ENCODE measurements at regions not wholly inside any gene's neighbourhood (a gene's known extent, or its start where the extent isn't known, plus 50 kb on each side); places are given as distances from the start of the nearest gene placed in this dataset.
A peak's percentile ranks its signal among the peaks of the same experiment; 100 is the strongest.
"Not testable (repeated sequence)": the region's sequence is repeated elsewhere in the genome, so short reads cannot be mapped to it uniquely, and the experiment has no call there.

DNA sequence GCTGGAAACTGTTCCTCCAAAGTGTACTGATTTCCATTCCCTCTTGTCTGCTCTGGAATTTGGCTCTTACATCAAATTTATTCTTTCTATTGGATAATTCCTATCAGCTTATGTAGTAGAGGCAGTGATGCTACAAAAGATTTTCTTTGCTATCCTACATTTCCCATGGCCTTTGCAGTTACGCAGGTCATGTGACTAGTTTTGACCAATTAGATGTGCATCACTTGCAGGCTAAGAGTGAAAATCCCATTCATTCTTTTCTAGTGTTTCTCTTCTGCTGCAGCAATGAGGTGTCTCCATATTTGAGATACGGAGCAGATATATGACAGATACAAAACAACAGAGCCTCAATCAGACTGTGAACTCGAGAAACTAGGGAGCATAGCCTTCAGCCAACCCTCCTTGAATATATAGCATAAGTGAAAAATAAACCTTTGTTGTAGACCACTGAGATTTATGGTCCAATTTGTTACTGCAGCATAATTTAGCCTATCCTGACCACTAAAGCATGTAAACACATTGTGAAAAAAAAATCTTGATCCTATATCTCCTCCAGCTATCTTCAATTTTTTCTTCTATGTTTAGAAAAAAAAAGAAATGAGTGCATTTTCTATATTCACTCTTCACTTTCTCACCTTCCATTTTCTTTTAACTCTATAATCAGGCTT, 102.0 kb downstream of the HNMT start:
- no peak for FAIRE-seq

GRCh38 chr2:138066841-138067240, 102.6 kb downstream of the HNMT start:
- FAIRE-seq, result no peak

DNA sequence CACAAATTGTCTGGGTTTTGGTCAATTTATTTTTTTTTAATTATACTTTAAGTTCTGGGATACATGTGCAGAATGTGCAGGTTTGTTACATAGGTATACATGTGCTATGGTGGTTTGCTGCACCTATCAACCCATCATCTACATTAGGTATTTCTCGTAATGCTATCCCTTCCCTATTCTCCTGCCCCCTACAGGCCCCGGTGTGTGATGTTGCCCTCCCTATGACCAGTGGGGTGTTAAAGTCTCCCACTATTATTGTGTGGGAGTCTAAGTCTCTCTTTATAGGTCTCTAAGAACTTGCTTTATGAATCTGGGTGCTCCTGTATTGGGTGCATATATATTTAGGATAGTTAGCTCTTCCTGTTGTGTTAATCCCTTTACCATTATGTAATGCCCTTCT, 104.4 kb downstream of the HNMT start:
- FAIRE-seq, result not testable (repeated sequence)

GRCh38 chr2:138071042-138071719, 106.9 kb downstream of the HNMT start:
- not testable (repeated sequence) for FAIRE-seq

DNA sequence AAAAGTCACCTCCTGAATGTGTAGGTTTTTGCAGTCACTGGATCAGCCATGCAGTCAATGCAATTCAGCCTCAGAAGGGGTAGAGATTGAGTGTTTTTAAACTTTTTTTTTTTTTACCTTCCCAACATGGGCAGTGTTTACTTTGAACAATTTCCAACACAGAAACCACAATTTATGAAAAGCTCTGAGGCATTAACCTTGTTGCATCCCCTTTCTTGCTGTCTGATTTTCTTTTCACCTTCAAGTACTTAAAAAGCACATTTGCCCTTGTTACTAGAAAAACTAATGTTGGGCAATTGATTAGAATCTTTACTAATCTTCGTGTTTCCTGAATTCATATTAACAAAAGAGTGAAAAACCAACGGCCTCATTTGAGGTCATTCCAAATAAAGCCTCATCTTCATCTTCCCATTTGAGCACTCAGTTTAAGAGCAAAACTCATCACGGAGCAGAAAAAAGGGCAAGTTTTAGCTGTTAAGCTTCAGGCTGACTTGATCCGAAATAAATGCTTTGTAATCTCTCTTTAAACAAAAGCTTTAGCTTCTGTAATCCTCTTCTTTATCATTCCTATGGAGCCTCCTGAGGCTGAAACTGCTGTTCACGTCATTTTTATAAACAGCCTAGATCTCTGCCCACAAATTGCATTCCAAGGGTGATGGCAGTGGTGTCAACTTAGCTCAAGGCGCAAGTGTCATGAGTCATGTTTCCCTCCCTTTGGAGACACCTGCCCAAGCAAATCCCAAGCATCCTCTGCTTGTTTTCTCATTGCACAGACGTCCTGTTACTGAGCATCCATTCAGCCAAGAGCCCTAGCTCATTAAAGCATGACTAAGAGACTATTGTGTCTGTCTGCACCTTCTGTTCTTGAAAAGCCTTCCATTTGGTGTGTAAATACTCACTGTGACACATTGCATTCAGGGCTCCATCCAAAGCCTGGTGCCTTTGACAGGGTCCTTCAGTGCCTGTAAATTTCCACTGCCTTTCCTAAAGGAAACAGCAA, 107.7 kb downstream of the HNMT start:
- no peak for FAIRE-seq

DNA sequence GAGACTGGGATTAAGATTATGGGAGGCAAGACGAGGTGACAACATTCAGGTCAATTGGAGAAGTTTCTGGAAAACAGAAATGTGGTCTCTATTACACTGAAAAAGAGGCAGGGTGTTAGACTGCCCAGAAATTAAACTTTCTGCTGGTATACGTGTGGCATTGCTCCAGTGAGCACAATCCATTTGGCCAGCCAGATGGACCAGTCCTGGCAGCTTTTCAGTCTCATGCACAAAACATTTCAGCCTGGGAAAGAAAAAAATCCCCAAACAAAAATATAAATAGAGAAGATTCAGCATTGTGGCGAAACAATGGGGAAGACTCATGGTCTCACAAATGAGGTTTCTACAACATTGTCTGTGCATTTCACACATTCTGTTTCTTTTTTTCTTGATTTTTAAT, 113.9 kb downstream of the HNMT start:
- no peak for FAIRE-seq

DNA sequence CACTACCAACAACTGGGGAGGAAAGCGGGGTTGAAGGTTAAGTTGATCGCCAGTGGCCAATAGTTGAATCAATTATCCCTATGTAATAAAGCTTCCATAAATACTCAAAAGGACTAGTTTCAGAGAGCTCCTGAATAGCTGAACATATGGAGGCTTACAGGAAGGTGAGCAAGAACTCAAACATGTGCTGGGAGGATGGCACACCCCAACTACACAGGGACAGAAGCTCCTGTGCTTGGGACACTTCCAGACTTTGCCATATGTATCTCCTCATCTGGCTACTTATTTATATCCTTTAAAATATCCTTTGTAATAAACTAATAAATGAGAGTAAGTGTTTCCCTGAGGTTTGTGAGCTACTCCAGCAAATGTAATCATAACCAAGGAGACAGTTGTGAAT, 115.7 kb downstream of the HNMT start:
- FAIRE-seq, result no peak

GRCh38 chr2:138081225-138082073, 117.2 kb downstream of the HNMT start:
- FAIRE-seq, result no peak

GRCh38 chr2:138084206-138084605, 119.9 kb downstream of the HNMT start:
- FAIRE-seq, result no peak

- FAIRE-seq, result not testable (repeated sequence)
Observed at GRCh38 chr2:138085441-138085840, 121.2 kb downstream of the HNMT start.

DNA sequence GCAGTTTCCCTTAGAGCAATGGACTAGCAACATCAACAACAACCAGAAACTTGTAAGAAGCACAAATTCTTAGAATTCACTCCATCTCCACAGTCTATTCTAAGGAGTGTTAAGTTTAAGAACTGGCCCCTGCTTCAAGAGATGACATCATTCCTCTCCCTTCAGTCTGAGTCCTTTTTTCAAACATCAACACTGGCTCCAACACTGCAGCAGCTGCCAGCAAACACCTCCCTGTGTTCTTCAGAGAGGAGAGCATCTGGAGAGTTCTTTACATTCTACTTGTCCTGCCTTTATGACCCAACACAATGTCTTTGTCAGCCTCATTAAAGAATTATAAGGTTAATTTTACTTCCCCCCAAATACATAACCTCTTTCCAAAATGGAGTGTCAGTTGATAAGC, 122.3 kb downstream of the HNMT start:
- FAIRE-seq, result no peak

DNA sequence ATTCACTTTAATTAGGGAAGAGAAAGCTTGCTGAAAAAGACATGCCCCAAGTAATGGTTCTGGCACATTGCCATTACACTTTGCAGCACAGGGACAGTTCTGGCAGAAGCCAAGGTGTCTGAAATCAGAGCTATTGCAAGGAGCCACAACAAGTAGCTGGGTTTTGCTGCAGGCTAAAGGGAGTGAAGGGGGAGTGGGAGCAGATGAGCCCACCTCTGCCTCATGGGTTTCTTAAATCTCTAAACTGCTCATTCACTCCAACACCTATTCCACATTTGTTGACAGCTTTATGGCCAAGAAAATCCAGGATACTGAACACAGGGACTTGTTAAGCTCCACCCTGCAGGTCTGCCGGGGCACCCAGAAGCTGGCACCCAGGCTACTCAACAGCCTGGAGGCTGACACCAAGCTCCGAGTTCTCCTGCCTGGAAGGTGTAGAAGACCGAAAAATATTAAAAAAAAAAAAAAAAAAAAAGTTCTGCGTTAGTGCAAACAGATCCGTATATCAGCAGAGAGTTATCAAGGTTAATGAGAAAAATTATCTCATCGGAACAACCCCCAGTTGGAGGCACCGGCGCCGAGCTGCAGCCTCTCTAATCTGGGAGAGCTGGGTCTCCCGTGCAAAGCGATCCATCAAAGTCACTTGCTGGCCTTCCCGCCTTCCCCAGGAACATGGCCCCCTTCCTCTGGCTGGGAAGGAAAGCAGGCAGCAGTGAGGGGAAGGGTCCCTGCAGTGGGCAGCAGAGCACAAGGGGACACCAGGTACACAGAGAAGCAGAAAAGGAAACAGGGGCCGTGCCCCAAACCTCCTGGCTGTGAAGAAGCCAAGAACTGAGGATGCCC, 123.7 kb downstream of the HNMT start:
- no peak for FAIRE-seq

GRCh38 chr2:138090330-138090729, 126.1 kb downstream of the HNMT start:
- FAIRE-seq, result peak; percentile 94

- no peak for FAIRE-seq
Observed at GRCh38 chr2:138093455-138093854, 129.2 kb downstream of the HNMT start.

DNA sequence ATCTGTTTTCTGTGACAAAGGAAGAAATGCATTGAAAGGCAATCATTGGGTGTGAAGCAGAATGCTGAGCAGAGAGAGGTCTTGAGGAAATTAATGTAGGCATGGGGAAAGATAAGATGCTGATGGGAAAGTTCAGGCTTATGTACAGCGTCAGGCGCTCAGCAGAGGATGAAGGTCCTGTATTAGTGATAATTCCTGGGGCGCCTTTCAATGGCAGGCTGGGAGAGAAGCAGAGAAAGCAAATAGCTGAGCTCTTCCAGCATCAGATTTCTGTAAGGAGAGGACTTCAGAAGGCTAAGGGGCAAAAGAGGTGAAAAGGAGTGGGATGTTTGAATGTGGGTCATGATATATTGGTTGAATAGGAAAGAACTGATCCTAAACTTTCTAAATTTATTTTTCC, 129.8 kb downstream of the HNMT start:
- no peak for FAIRE-seq

DNA sequence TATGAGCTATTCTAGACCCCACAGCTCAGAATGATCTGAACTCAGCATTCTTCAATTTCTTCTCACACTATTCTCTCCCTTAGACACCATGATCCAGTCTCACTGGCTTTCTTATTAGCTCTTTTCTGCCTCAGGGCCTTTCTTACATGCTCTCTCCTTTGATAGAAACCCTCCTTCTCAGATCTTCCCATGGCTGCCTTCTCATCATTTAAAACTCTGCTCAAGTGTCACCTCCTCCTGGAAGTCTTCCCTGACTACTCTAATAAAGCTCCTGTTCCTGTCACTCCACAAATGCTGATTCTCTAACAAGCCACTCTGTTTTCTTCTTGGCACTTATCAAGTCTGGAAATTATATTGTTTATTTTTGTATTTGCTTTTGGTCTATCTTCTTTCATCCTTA, 131.1 kb downstream of the HNMT start:
- FAIRE-seq, result no peak

GRCh38 chr2:138099288-138099687, 135.0 kb downstream of the HNMT start:
- FAIRE-seq, result not testable (repeated sequence)

DNA sequence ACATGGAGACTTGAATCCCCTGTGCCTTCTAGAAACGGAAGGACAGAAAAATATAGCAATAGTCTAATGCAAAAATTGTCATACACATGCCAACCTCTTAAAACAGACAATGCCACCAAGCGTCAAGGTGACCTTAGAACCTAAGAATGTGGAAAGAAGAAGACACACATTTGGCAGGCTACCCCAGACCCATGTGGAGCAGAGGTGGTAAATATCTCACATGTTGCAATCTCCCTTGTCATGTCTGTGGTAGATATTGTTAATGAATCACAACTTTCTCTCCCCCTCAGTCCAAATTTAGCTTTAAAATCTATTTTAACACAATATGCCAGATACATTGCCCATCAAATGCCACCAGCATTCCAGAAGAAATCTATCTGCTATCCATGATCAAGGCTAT, 137.4 kb downstream of the HNMT start:
- FAIRE-seq, result no peak

DNA sequence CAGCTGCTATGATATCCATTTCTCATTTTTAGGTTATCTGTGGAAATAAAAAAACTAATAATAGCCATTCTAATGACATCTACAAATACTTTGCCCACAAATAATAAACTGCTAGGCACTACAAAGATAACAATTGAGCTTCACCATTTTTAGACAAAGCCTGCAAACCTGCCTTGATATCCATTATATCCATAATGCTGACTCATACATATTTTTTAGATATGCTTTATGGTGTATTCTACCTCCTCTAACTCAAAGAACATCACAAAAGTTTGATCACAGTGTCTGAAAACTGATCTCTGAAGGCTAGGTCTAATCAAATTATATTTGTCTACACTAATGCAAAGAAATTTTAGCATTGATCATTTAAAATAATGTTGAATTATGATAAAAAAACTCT, 138.4 kb downstream of the HNMT start:
- FAIRE-seq, result peak; percentile 53

DNA sequence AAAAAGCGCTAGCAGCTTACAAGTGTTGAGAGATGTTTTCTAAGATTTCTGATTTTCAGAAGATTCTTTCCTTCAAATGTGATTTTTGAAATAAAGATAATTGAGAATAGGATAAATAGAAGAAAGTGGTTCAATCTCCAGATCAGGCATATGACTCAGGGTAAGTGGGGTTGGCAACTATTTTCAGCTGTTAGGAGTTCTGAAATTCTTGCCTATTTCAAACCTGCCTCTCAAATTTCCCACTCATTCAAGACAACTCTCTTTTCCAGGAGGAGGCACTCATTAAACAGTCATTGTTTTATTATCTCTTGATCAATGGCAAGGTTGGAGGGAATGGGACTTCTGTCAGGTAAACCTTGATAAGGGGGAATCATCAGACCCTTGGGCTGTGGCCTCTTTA, 138.9 kb downstream of the HNMT start:
- no peak for FAIRE-seq

DNA sequence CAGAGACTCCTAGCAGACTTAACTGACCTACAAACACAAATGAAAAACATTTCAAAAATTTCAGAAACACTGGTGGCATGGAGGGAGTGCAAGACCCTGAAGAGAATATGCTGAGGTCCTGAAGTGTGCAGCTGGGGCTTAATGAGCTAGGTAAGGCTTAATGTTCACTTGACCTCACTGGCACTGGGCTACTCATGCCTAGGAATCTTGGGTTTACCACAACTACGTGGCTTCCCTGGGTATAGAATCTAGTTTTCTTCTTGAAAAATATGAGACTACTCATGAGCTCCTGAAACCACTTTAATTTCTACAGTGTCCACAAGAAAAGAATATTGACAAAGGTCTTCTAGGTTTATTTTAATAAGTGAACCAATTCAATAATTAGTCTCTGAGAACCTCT, 139.8 kb downstream of the HNMT start:
- no peak for FAIRE-seq

- FAIRE-seq, result peak; percentile 21
Observed at GRCh38 chr2:138105358-138105757, 141.1 kb downstream of the HNMT start.
